HG02610 (cell line): ENCODE measurements at regions not wholly inside any gene's neighbourhood (a gene's known extent, or its start where the extent isn't known, plus 50 kb on each side); places are given as distances from the start of the nearest gene placed in this dataset.
"Not testable (repeated sequence)": the region's sequence is repeated elsewhere in the genome, so short reads cannot be mapped to it uniquely, and the experiment has no call there.

Source experiments
- ATAC-seq: cut with Tn5 transposase; IDR thresholded peaks from one replicate; pipeline ENCODE4 v1.9.1; 2021; ENCODE audit warnings: mild to moderate bottlenecking, moderate library complexity; ENCODE audit not compliant: unreplicated experiment

- no peak for ATAC-seq
Observed at GRCh38 chr17:69669441-69670178, 255.1 kb downstream of the MAP2K6 start.

GRCh38 chr17:69672924-69673323 is 258.4 kb downstream of the MAP2K6 start:
- ATAC-seq: no peak

GRCh38 chr17:69677130-69677529 is 262.6 kb downstream of the MAP2K6 start:
- ATAC-seq: no peak

GRCh38 chr17:69678206-69678605 is 263.7 kb downstream of the MAP2K6 start:
- no peak for ATAC-seq

GRCh38 chr17:69679829-69680228 is 265.3 kb downstream of the MAP2K6 start:
- no peak for ATAC-seq

- no peak for ATAC-seq
Observed at GRCh38 chr17:69684251-69684650, 269.8 kb downstream of the MAP2K6 start.

GRCh38 chr17:69685150-69685549 is 270.7 kb downstream of the MAP2K6 start:
- ATAC-seq: not testable (repeated sequence)

GRCh38 chr17:69690531-69690930 is 276.0 kb downstream of the MAP2K6 start:
- ATAC-seq: no peak

GRCh38 chr17:69692171-69692570 is 277.7 kb downstream of the MAP2K6 start:
- no peak for ATAC-seq

GRCh38 chr17:69695646-69696045 is 281.1 kb downstream of the MAP2K6 start:
- ATAC-seq: no peak

GRCh38 chr17:69696650-69697049 is 282.2 kb downstream of the MAP2K6 start:
- ATAC-seq: no peak

- ATAC-seq: not testable (repeated sequence)
Observed at GRCh38 chr17:69698352-69698751, 283.9 kb downstream of the MAP2K6 start.

GRCh38 chr17:69702078-69702477 is 287.6 kb downstream of the MAP2K6 start:
- ATAC-seq: no peak

- no peak for ATAC-seq
Observed at GRCh38 chr17:69703751-69704150, 289.3 kb downstream of the MAP2K6 start.

GRCh38 chr17:69704935-69705334 is 290.4 kb downstream of the MAP2K6 start:
- no peak for ATAC-seq

- ATAC-seq: no peak
Observed at GRCh38 chr17:69706127-69706526, 291.6 kb downstream of the MAP2K6 start.

GRCh38 chr17:69709441-69709840 is 294.9 kb downstream of the MAP2K6 start:
- no peak for ATAC-seq

GRCh38 chr17:69710926-69711325 is 296.4 kb downstream of the MAP2K6 start:
- no peak for ATAC-seq

- no peak for ATAC-seq
Observed at GRCh38 chr17:69711541-69711940, 297.0 kb downstream of the MAP2K6 start.

GRCh38 chr17:69712801-69713311 is 298.4 kb downstream of the MAP2K6 start:
- ATAC-seq: no peak

GRCh38 chr17:69713815-69714214 is 299.3 kb downstream of the MAP2K6 start:
- no peak for ATAC-seq

- no peak for ATAC-seq
Observed at GRCh38 chr17:69714669-69715068, 300.2 kb downstream of the MAP2K6 start.

GRCh38 chr17:69715656-69716055 is 301.2 kb downstream of the MAP2K6 start:
- ATAC-seq: no peak
